Right atrium auricular region (tissue), 2 donors: ENCODE measurements at regions not wholly inside any gene's neighbourhood (a gene's known extent, or its start where the extent isn't known, plus 50 kb on each side); places are given as distances from the start of the nearest gene placed in this dataset.

Experiments used
- DNase-seq: peaks from one replicate; pipeline ENCODE4 v3.0.0-alpha.2; 2019; ENCODE audit warnings: low spot score
- H3K27ac ChIP-seq, 2 donors: fragments of 200-600 bp; sonication (generic); 1 replicate in 1 of 2; 2 replicates in 1 of 2; pipeline ENCODE4 v1.5.1; 2016 to 2019
- H3K27me3 ChIP-seq, 2 donors: fragments of 200-600 bp; sonication (generic); one replicate each; pipeline versions ENCODE4 v1.5.1 to v1.6.0; 2017 to 2019
- H3K36me3 ChIP-seq: fragments of 200-600 bp; sonication (generic); one replicate; pipeline ENCODE4 v1.5.1; 2016
- H3K4me1 ChIP-seq, 2 donors: fragments of 200-600 bp; sonication (generic); one replicate each; pipeline versions ENCODE4 v1.5.1 to v1.6.0; 2017 to 2019
- H3K4me3 ChIP-seq, 2 donors: fragments of 200-600 bp; sonication (generic); 1 replicate in 1 of 2; 2 replicates in 1 of 2; pipeline ENCODE4 v1.5.1; 2017 to 2019; ENCODE audit warnings: mild to moderate bottlenecking in 1 of 2, moderate library complexity in 1 of 2
- H3K9me3 ChIP-seq, 2 donors: fragments of 200-600 bp; sonication (generic); one replicate each; pipeline ENCODE4 v1.5.1; 2019
- TF ChIP-seq, protein P1 (sequence below), 2 donors: fragments of 200-600 bp; sonication (generic); IDR thresholded peaks; one replicate each; pipeline ENCODE4 v1.5.1; 2019; ENCODE audit warnings: antibody characterized with exemption in 2 of 2

- DNase-seq = no peak
- H3K4me3 ChIP-seq = no peak overlapping the region
- no peaks in the 10 kb centered on the region for H3K36me3 ChIP-seq
- no peaks in the 10 kb centered on the region for H3K9me3 ChIP-seq
- no peaks in the 10 kb centered on the region for H3K27me3 ChIP-seq
- TF ChIP-seq, protein P1, sequence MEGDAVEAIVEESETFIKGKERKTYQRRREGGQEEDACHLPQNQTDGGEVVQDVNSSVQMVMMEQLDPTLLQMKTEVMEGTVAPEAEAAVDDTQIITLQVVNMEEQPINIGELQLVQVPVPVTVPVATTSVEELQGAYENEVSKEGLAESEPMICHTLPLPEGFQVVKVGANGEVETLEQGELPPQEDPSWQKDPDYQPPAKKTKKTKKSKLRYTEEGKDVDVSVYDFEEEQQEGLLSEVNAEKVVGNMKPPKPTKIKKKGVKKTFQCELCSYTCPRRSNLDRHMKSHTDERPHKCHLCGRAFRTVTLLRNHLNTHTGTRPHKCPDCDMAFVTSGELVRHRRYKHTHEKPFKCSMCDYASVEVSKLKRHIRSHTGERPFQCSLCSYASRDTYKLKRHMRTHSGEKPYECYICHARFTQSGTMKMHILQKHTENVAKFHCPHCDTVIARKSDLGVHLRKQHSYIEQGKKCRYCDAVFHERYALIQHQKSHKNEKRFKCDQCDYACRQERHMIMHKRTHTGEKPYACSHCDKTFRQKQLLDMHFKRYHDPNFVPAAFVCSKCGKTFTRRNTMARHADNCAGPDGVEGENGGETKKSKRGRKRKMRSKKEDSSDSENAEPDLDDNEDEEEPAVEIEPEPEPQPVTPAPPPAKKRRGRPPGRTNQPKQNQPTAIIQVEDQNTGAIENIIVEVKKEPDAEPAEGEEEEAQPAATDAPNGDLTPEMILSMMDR (IDR thresholded peaks at IDR 0.05) = no peak
- H3K4me1 ChIP-seq = no peaks in the 10 kb centered on the region
- no peak overlapping the region for H3K27ac ChIP-seq
Observed at GRCh38 chr2:56801770-56802169, 618.0 kb downstream of the CCDC85A start.

DNA sequence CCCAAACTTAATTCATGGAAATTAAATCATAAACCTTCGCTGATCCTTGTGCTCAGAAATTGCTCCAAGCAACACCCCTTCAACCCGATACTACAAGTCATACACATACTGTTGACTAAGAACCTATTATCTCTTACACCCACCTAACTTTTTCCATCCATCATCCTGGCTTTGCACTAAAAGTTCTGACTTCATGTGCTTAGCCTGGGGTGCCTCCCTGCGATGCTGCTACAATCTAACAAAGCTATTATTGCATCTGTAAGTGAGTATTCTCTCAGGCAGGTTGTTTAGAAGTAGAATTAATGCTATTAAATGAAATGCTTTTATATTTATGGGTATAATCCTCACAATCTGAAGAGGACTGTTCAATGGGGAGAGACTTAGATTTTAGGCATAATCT, 619.8 kb downstream of the CCDC85A start:
- TF ChIP-seq, protein P1 (IDR thresholded peaks at IDR 0.05) = no peak

GRCh38 chr2:56806924-56807323, 623.1 kb downstream of the CCDC85A start:
- Histone ChIP-seq H3K4me3 (no peak overlapping the region), H3K4me1 (no peaks in the 10 kb centered on the region), H3K9me3 (no peaks in the 10 kb centered on the region), H3K27me3 (no peaks in the 10 kb centered on the region), H3K36me3 (no peaks in the 10 kb centered on the region), H3K27ac (no peak overlapping the region)
- TF ChIP-seq, protein P1 (IDR thresholded peaks at IDR 0.05) = no peak
- no peak for DNase-seq

More for the DNA sequence above, 619.8 kb downstream of the CCDC85A start:
- Histone ChIP-seq H3K27me3 (no peaks in the 10 kb centered on the region), H3K27ac (no peak overlapping the region), H3K4me3 (no peak overlapping the region), H3K4me1 (no peaks in the 10 kb centered on the region), H3K9me3 (no peaks in the 10 kb centered on the region), H3K36me3 (no peaks in the 10 kb centered on the region)
- DNase-seq = no peak

DNA sequence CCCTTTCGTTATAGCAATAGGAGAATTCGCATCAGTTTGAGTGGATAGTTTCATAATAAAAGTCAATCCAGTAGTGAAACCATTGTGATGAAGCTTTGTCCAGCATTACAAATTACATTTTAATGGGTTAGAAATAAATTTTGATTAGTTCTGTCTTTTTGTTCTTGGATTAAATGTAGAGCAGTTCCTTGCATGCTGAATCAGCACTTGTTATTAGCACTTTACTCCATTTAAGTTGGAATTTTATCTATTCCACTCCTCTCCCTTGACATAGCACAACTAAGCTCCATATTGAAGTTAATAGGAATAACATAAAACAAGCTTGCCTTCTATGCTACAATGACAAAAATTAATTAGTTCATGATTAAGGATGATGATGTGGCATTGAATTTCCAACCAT, 624.1 kb downstream of the CCDC85A start:
- H3K27me3 ChIP-seq = no peaks in the 10 kb centered on the region
- DNase-seq = no peak
- H3K27ac ChIP-seq = no peak overlapping the region
- TF ChIP-seq, protein P1 (IDR thresholded peaks at IDR 0.05) = no peak
- H3K4me1 ChIP-seq = no peaks in the 10 kb centered on the region
- H3K36me3 ChIP-seq = no peaks in the 10 kb centered on the region
- H3K4me3 ChIP-seq = no peak overlapping the region
- no peaks in the 10 kb centered on the region for H3K9me3 ChIP-seq

GRCh38 chr2:56811401-56811800, 627.6 kb downstream of the CCDC85A start:
- Histone ChIP-seq H3K36me3 (no peaks in the 10 kb centered on the region), H3K4me3 (no peak overlapping the region), H3K9me3 (no peaks in the 10 kb centered on the region), H3K27me3 (no peaks in the 10 kb centered on the region), H3K27ac (no peak overlapping the region), H3K4me1 (no peaks in the 10 kb centered on the region)
- TF ChIP-seq, protein P1 (IDR thresholded peaks at IDR 0.05) = no peak
- DNase-seq = no peak

DNA sequence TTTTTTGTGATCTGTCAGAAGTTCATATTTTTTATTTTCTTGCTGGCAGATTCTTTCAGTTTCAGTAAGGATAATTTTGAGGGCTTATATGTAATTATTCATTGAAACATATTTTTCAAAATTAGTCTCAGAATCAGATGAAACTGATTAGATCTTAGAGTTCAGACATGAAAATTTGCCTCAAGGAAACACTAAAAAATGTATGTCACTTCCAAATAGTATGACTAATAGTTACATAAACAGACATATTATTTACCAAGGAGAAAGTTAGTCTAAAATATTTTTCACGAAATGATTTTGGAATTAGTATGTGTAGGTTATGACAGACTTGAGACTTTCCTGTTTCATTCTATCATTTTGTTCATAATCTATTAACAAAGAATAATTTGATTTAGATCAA, 628.6 kb downstream of the CCDC85A start:
- TF ChIP-seq, protein P1 (IDR thresholded peaks at IDR 0.05) = no peak
- H3K36me3 ChIP-seq = no peaks in the 10 kb centered on the region
- no peaks in the 10 kb centered on the region for H3K4me1 ChIP-seq
- H3K4me3 ChIP-seq = no peak overlapping the region
- no peak for DNase-seq
- no peak overlapping the region for H3K27ac ChIP-seq
- no peaks in the 10 kb centered on the region for H3K27me3 ChIP-seq
- H3K9me3 ChIP-seq = no peaks in the 10 kb centered on the region
